Gastroesophageal sphincter (tissue), 3 donors: ENCODE measurements at regions not wholly inside any gene's neighbourhood (a gene's known extent, or its start where the extent isn't known, plus 50 kb on each side); places are given as distances from the start of the nearest gene placed in this dataset.

Experiments used
- EP300 ChIP-seq: sonication (generic); formaldehyde crosslinking; IDR thresholded peaks from one replicate; pipeline ENCODE4 v1.6.1; 2017; ENCODE audit warnings: antibody characterized with exemption, mild to moderate bottlenecking
- POLR2A ChIP-seq, 2 donors: fragments of 450-650 bp; IDR thresholded peaks; one replicate each; pipeline ENCODE4 v1.6.1; 2017; ENCODE audit warnings: antibody characterized with exemption in 2 of 2, mild to moderate bottlenecking in 2 of 2, moderate library complexity in 1 of 2
- TF ChIP-seq, protein P1 (sequence below), 4 experiments: fragments of 200-600 bp in 2 of 4; fragments of 450-650 bp in 2 of 4; sonication (generic) in 1 of 4; IDR thresholded peaks; one replicate each; pipeline ENCODE4 v1.5.1; 2017 to 2019; ENCODE audit warnings: antibody characterized with exemption in 4 of 4, mild to moderate bottlenecking in 2 of 4, moderate library complexity in 2 of 4

DNA sequence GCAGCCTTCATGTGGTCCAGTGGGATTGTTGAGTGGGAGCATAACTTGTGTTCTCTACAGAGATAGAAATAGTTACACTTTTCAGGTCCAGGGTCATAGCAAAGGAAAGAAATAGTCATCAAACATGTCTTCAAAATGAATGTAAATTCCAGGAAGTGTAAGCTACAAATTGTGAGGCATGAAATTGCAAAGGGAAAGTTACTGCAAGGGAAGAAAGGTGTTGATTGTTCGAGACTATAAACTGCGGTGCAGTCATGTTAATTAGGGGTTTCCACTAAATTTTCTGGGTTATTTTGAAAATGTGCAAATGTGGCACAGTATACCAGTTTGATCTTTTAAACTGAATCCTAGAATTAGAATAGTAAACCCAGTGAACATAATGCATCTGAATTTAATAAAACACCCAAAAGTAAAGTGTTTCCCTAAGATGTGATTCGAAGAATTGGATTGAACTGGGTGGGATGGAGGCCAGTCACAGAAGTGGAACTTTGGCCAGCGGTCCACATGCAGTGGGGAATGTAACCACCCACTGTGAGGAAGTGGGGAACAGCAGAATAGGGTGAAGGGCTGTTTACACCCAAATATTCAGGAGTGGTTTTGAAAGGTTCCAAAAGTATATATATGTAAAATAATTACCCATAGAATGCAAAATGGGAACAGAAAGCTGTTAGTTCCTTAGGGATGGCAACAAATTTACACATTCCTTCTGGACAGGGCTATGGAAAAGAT is 126.5 kb upstream of the CCDC68 start:
- TF ChIP-seq, protein P1, sequence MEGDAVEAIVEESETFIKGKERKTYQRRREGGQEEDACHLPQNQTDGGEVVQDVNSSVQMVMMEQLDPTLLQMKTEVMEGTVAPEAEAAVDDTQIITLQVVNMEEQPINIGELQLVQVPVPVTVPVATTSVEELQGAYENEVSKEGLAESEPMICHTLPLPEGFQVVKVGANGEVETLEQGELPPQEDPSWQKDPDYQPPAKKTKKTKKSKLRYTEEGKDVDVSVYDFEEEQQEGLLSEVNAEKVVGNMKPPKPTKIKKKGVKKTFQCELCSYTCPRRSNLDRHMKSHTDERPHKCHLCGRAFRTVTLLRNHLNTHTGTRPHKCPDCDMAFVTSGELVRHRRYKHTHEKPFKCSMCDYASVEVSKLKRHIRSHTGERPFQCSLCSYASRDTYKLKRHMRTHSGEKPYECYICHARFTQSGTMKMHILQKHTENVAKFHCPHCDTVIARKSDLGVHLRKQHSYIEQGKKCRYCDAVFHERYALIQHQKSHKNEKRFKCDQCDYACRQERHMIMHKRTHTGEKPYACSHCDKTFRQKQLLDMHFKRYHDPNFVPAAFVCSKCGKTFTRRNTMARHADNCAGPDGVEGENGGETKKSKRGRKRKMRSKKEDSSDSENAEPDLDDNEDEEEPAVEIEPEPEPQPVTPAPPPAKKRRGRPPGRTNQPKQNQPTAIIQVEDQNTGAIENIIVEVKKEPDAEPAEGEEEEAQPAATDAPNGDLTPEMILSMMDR (IDR thresholded peaks at IDR 0.05): no peak
- no peak for TF ChIP-seq POLR2A (IDR thresholded peaks at IDR 0.05)
- no peak for TF ChIP-seq EP300
